H1 (cell line): ENCODE measurements at regions not wholly inside any gene's neighbourhood (a gene's known extent, or its start where the extent isn't known, plus 50 kb on each side); places are given as distances from the start of the nearest gene placed in this dataset.

ENCODE experiments used
- CTCF ChIA-PET: fragments of 300-600 bp; sonication (Branson Sonifier 250); formaldehyde crosslinking; loops from one replicate; lab custom pipeline; 2021; ENCODE audit not compliant: partially characterized antibody; lab: Charles Lee
- POLR2A ChIA-PET: fragments of 300-600 bp; sonication (Branson Sonifier 250); formaldehyde crosslinking; loops from one replicate; lab custom pipeline; 2021; ENCODE audit warnings: inconsistent platforms; ENCODE audit not compliant: partially characterized antibody; lab: Charles Lee
- DNase-seq, 2 experiments: peaks; one replicate each; pipeline versions ENCODE4 v3.0.0 to v3.0.0-alpha.2; 2010 to 2022; ENCODE audit warnings: low spot score in 2 of 2, low read depth in 1 of 2, mixed read lengths in 1 of 2
- FAIRE-seq: peaks from 2 replicates; lab custom pipeline; 2011; peaks lifted over from hg19 to GRCh38; lab: Jason Lieb, UNC
- H2AFZ ChIP-seq: 2 replicates; pipeline ENCODE4 v1.8.1; 2012; ENCODE audit warnings: low read length, inconsistent platforms
- H2AK5ac ChIP-seq: 2 replicates; pipeline ENCODE4 v1.6.1; 2013; ENCODE audit warnings: low read depth, low read length
- H2BK120ac ChIP-seq: replicated peaks from 2 replicates; pipeline ENCODE3; 2013; ENCODE audit warnings: low read depth, low read length, inconsistent platforms
- H2BK12ac ChIP-seq: 2 replicates; pipeline ENCODE4 v1.6.1; 2013; ENCODE audit warnings: low read depth, low read length
- H2BK15ac ChIP-seq: 2 replicates; pipeline ENCODE4 v1.6.1; 2013; ENCODE audit warnings: low read length
- H2BK20ac ChIP-seq: 2 replicates; pipeline ENCODE4 v1.6.1; 2013; ENCODE audit warnings: low read length
- H2BK5ac ChIP-seq: 2 replicates; pipeline ENCODE4 v1.6.1; 2013; ENCODE audit warnings: low read depth, low read length
- H3K14ac ChIP-seq: 2 replicates; pipeline ENCODE4 v1.6.1; 2013; ENCODE audit warnings: inconsistent platforms; ENCODE audit not compliant: insufficient read length
- H3K18ac ChIP-seq: 2 replicates; pipeline ENCODE4 v1.6.1; 2013; ENCODE audit warnings: low read length; ENCODE audit errors: extremely low read depth
- H3K23ac ChIP-seq: 2 replicates; pipeline ENCODE4 v1.6.1; 2013; ENCODE audit warnings: inconsistent platforms; ENCODE audit not compliant: insufficient read length
- H3K23me2 ChIP-seq: 2 replicates; pipeline ENCODE4 v1.6.1; 2013; ENCODE audit warnings: low read depth, low read length
- H3K27ac ChIP-seq: 2 replicates; pipeline ENCODE4 v1.6.1; 2011; ENCODE audit warnings: low read depth, low read length, inconsistent platforms
- H3K27me3 ChIP-seq, 4 experiments: replicated peaks in 1 of 4; 1 replicate in 1 of 4; 2 replicates in 3 of 4; pipeline versions ENCODE4 v1.6.1 to v1.8.1; 2011 to 2013; ENCODE audit warnings: low read length in 3 of 4, mild to moderate bottlenecking in 3 of 4, inconsistent platforms in 2 of 4, mixed read lengths in 2 of 4, moderate library complexity in 1 of 4; ENCODE audit not compliant: control insufficient read depth in 3 of 4, insufficient read depth in 3 of 4; ENCODE audit errors: extremely low read depth in 1 of 4
- H3K36me3 ChIP-seq, 4 experiments: 2 replicates each; pipeline versions ENCODE4 v1.6.1 to v1.8.1; 2011 to 2013; ENCODE audit warnings: mild to moderate bottlenecking in 4 of 4, low read length in 3 of 4, moderate library complexity in 2 of 4, control low read depth in 1 of 4, inconsistent platforms in 1 of 4; ENCODE audit not compliant: insufficient read depth in 4 of 4, control insufficient read depth in 2 of 4
- H3K4ac ChIP-seq: replicated peaks from 2 replicates; pipeline ENCODE3; 2013; ENCODE audit warnings: low read length, low read depth, mixed read lengths, inconsistent platforms; ENCODE audit not compliant: insufficient read length
- H3K4me1 ChIP-seq, 4 experiments: replicated peaks in 1 of 4; 1 replicate in 1 of 4; 2 replicates in 3 of 4; pipeline versions ENCODE4 v1.6.1 to v1.8.1; 2011 to 2013; ENCODE audit warnings: low read length in 3 of 4, inconsistent platforms in 2 of 4, mixed read lengths in 1 of 4; ENCODE audit not compliant: insufficient read depth in 4 of 4, control insufficient read depth in 3 of 4
- H3K4me2 ChIP-seq, 2 experiments: 2 replicates each; pipeline versions ENCODE4 v1.6.1 to v1.8.1; 2011 to 2013; ENCODE audit warnings: low read depth in 2 of 2, low read length in 2 of 2, control low read depth in 1 of 2, inconsistent platforms in 1 of 2, mild to moderate bottlenecking in 1 of 2; ENCODE audit not compliant: insufficient read depth in 1 of 2
- H3K4me3 ChIP-seq, 4 experiments: fragments of 200-600, 300-600 bp in 1 of 4; sonication (generic), shearing (Covaris generic), sonication (Bioruptor Twin) in 1 of 4; 2 replicates each; pipeline versions ENCODE4 v1.5.1 to v1.8.1; 2011 to 2016; ENCODE audit warnings: low read length in 4 of 4, low read depth in 3 of 4, control low read depth in 2 of 4, inconsistent platforms in 2 of 4, mild to moderate bottlenecking in 2 of 4, mixed read lengths in 1 of 4, moderate library complexity in 1 of 4; ENCODE audit not compliant: insufficient read depth in 2 of 4; ENCODE audit errors: extremely low read depth in 1 of 4
- H3K56ac ChIP-seq: replicated peaks from 2 replicates; pipeline ENCODE3; 2013; ENCODE audit warnings: low read depth, mild to moderate bottlenecking, mixed read lengths, low read length, inconsistent platforms; ENCODE audit not compliant: insufficient read length
- H3K79me1 ChIP-seq: 2 replicates; pipeline ENCODE4 v1.6.1; 2013; ENCODE audit warnings: low read depth, low read length, control low read depth
- H3K79me2 ChIP-seq, 2 experiments: 2 replicates each; pipeline versions ENCODE4 v1.6.1 to v1.8.1; 2012 to 2013; ENCODE audit warnings: low read length in 2 of 2, mild to moderate bottlenecking in 2 of 2, inconsistent platforms in 1 of 2; ENCODE audit not compliant: insufficient read depth in 2 of 2, control insufficient read depth in 1 of 2
- H3K9ac ChIP-seq, 4 experiments: replicated peaks in 1 of 4; 1 replicate in 1 of 4; 2 replicates in 3 of 4; pipeline versions ENCODE4 v1.6.1 to v1.8.1; 2011 to 2013; ENCODE audit warnings: low read depth in 3 of 4, low read length in 3 of 4, control low read depth in 2 of 4, mild to moderate bottlenecking in 2 of 4, moderate library complexity in 2 of 4, inconsistent platforms in 1 of 4; ENCODE audit errors: extremely low read depth in 1 of 4
- H3K9me3 ChIP-seq, 2 experiments: 2 replicates each; pipeline versions ENCODE4 v1.6.1 to v1.8.1; 2012 to 2013; ENCODE audit warnings: mild to moderate bottlenecking in 2 of 2, moderate library complexity in 2 of 2, control low read depth in 1 of 2, inconsistent platforms in 1 of 2, low read depth in 1 of 2, low read length in 1 of 2, mixed read lengths in 1 of 2; ENCODE audit not compliant: insufficient read depth in 2 of 2
- H4K20me1 ChIP-seq, 2 experiments: replicated peaks in 1 of 2; 2 replicates each; pipeline versions ENCODE3 to v1.8.1; 2011 to 2013; ENCODE audit warnings: inconsistent platforms in 2 of 2, low read length in 2 of 2, mild to moderate bottlenecking in 1 of 2; ENCODE audit not compliant: insufficient read depth in 2 of 2, control insufficient read depth in 1 of 2
- H4K5ac ChIP-seq: 2 replicates; pipeline ENCODE4 v1.6.1; 2013; ENCODE audit warnings: low read length, low read depth, mixed read lengths, inconsistent platforms; ENCODE audit not compliant: insufficient read length
- H4K8ac ChIP-seq: 2 replicates; pipeline ENCODE4 v1.8.0; 2013; ENCODE audit warnings: mild to moderate bottlenecking, moderate library complexity, low read length, inconsistent platforms; ENCODE audit not compliant: insufficient read depth; ENCODE audit errors: extremely low read depth
- H4K91ac ChIP-seq: replicated peaks from 2 replicates; pipeline ENCODE3; 2013; ENCODE audit warnings: low read length, mixed read lengths, inconsistent platforms; ENCODE audit not compliant: insufficient read length
- CREB1 ChIP-seq: IDR thresholded peaks from 2 replicates; pipeline ENCODE4 v1.6.1; 2012; ENCODE audit warnings: inconsistent platforms
- E2F6 ChIP-seq: IDR thresholded peaks from 2 replicates; pipeline ENCODE4 v1.6.1; 2012; ENCODE audit warnings: inconsistent platforms
- NANOG ChIP-seq: IDR thresholded peaks from 2 replicates; pipeline ENCODE4 v1.6.1; 2011; ENCODE audit warnings: low read length, low read depth, mild to moderate bottlenecking, inconsistent platforms; ENCODE audit not compliant: insufficient read depth, poor library complexity, severe bottlenecking
- RFX5 ChIP-seq: IDR thresholded peaks from 2 replicates; pipeline ENCODE4 v1.6.1; 2011; ENCODE audit warnings: low read depth, low read length, improper control_type of control experiment, borderline replicate concordance
- WGBS, 2 experiments: shearing (Covaris generic) in 1 of 2; methylation state at CpG; one replicate each; pipeline versions ENCODE4 v1.1.6 to v1.1.7; 2013 to 2015; ENCODE audit warnings: low lambda C conversion rate in 2 of 2, mixed read lengths in 2 of 2, inconsistent platforms in 1 of 2, low coverage in 1 of 2, missing lambda C conversion rate in 1 of 2; ENCODE audit not compliant: insufficient replicate concordance in 2 of 2, insufficient coverage in 1 of 2, insufficient read length in 1 of 2; ENCODE audit errors: extremely low coverage in 1 of 2, missing lambda C conversion rate in 1 of 2; 5-methylcytosine and 5-hydroxymethylcytosine counted together

DNA sequence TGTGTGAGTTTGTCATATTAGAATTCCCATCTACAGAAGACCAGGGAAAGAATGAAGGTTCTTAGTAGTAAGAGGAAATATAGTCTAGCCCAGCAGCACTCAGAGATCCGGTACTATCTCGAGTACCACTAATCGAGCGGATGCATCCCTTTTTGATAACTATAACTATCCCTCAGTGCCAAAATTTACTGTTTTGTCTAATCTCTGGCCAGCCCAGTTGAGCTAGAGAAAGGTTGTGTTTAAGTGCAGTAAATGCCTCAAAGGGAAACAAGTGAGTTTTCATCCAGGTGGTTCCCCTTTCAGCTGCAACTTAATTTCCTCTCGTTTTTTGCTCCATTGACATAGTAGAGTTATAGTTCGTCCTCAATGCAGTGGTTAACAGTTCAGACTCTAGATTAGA is 146.7 kb downstream of the GPBP1 start:
- H2BK12ac ChIP-seq: no peak overlapping the region
- H4K20me1 ChIP-seq: no peaks in the 10 kb centered on the region
- H2BK5ac ChIP-seq: no peak overlapping the region
- no peak overlapping the region for H3K4ac ChIP-seq
- no peak overlapping the region for H2BK120ac ChIP-seq
- H3K4me1 ChIP-seq: no peaks in the 10 kb centered on the region
- no peaks in the 10 kb centered on the region for H3K27me3 ChIP-seq
- FAIRE-seq (no peak), DNase-seq (no peak)
- H3K79me1 ChIP-seq: no peaks in the 10 kb centered on the region
- H4K91ac ChIP-seq: no peak overlapping the region
- no peak overlapping the region for H4K5ac ChIP-seq
- H3K56ac ChIP-seq: no peak overlapping the region
- no peak overlapping the region for H3K9ac ChIP-seq
- 98% methylated on average over 6 of the region's 6 CpGs; no CpG with 5 or more reads in 1 of the 2 experiments for WGBS, 2 experiments
- no peak overlapping the region for H3K27ac ChIP-seq
- no peaks in the 10 kb centered on the region for H3K23me2 ChIP-seq
- no peaks in the 10 kb centered on the region for H3K9me3 ChIP-seq
- H3K18ac ChIP-seq: no peak overlapping the region
- no peak overlapping the region for H2BK15ac ChIP-seq
- no peak overlapping the region for H3K4me2 ChIP-seq
- TF ChIP-seq NANOG (no peak), RFX5 (no peak), E2F6 (no peak), CREB1 (no peak)
- no peak overlapping the region for H3K14ac ChIP-seq
- no peak overlapping the region for H2BK20ac ChIP-seq
- ChIA-PET CTCF (interaction anchor here (1.1 to 1.4 kb wide), 2 partner anchors 18 to 23 kb away, joined by 3 to 5 read pairs; no protein-coding TSS in a partner anchor), POLR2A (no interaction called here)
- H4K8ac ChIP-seq: no peak overlapping the region
- H3K79me2 ChIP-seq: no peaks in the 10 kb centered on the region
- H3K36me3 ChIP-seq: no peaks in the 10 kb centered on the region
- no peak overlapping the region for H2AK5ac ChIP-seq
- no peak overlapping the region for H2AFZ ChIP-seq
- H3K23ac ChIP-seq: no peak overlapping the region
- no peak overlapping the region for H3K4me3 ChIP-seq
